ENCODE measurements at regions not wholly inside any gene's neighbourhood (a gene's known extent, or its start where the extent isn't known, plus 50 kb on each side); places are given as distances from the start of the nearest gene placed in this dataset.

DNA sequence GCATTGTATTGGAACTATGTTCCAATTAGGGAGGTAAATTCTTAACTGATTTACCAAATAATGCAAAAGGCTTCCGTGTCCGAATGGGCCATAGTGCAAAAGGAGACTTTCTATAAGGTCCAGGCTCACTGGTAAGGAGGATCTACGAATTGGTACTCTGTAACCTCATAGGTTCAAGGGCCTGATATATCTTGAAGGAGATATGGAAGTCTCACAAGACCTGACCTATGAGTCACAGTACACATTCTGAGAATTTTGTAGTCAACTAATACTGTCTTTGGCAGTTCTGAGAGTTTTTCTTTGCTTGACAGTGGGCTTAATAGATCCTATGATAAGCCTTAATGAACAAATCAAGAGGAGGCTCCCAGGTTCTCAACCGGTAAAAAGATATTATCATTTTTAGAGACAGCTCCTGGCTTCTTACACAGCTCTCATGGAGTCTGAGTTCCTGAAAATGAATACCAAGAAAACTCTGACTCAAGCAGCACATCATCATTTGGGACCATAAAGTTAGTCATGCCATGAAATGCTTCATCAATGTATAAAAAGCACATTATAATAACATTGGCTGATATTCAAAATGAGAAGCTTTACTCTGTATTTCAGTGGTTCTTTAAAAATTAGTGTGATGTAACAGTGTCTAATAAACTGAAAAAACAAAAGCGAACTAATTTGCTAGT lies 1275.2 kb upstream of the CRIM1 start:
- TF ChIP-seq EP300 (IDR thresholded peaks at IDR 0.05): no peak
- TF ChIP-seq POLR2AphosphoS5 (IDR thresholded peaks at IDR 0.05): no peak
- TF ChIP-seq, protein P1, sequence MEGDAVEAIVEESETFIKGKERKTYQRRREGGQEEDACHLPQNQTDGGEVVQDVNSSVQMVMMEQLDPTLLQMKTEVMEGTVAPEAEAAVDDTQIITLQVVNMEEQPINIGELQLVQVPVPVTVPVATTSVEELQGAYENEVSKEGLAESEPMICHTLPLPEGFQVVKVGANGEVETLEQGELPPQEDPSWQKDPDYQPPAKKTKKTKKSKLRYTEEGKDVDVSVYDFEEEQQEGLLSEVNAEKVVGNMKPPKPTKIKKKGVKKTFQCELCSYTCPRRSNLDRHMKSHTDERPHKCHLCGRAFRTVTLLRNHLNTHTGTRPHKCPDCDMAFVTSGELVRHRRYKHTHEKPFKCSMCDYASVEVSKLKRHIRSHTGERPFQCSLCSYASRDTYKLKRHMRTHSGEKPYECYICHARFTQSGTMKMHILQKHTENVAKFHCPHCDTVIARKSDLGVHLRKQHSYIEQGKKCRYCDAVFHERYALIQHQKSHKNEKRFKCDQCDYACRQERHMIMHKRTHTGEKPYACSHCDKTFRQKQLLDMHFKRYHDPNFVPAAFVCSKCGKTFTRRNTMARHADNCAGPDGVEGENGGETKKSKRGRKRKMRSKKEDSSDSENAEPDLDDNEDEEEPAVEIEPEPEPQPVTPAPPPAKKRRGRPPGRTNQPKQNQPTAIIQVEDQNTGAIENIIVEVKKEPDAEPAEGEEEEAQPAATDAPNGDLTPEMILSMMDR (IDR thresholded peaks at IDR 0.05): no peak
- TF ChIP-seq POLR2A (IDR thresholded peaks at IDR 0.05): no peak

DNA sequence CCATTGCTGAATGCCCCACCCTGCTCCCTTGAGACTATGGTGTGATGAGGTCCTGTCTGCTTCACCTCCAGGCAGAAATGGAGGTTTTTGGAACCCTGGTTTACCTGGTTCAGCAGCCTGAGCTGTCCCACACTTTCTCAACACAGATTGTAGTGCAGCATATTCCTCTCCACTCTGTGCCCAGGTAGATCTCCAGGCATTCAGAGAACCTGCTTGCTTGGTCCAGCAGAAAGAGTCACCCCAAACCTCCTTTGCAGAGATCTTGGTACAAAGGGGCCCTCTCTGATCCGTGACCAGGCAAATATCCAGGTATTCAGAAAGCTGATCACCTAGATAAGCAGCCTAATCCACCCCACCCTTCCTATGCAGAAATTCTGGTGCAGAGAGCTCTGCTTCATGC lies 1288.2 kb upstream of the CRIM1 start:
- Histone ChIP-seq H3K36me3 (no peaks in the 10 kb centered on the region), H3K4me3 (no peak overlapping the region), H3K4me1 (no peaks in the 10 kb centered on the region), H3K27me3 (no peaks in the 10 kb centered on the region), H3K27ac (no peak overlapping the region), H3K9me3 (peaks cover 0 to 34% (median 0%) of the 10 kb centered on the region in 3 donors)
- TF ChIP-seq EP300 (IDR thresholded peaks at IDR 0.05) (no peak), POLR2A (IDR thresholded peaks at IDR 0.05) (no peak), POLR2AphosphoS5 (IDR thresholded peaks at IDR 0.05) (no peak)
- TF ChIP-seq, protein P1 (IDR thresholded peaks at IDR 0.05): no peak
- 33% methylated on average over 1 of the region's 1 CpG; no CpG with 5 or more reads in 1 of the 2 donors for WGBS, 2 donors (ENCODE audit: low coverage in 1 of 2)
- no peak for ATAC-seq

More for the DNA sequence above, 1275.2 kb upstream of the CRIM1 start:
- Histone ChIP-seq H3K4me3 (no peak overlapping the region), H3K27ac (no peak overlapping the region), H3K27me3 (no peaks in the 10 kb centered on the region), H3K36me3 (no peaks in the 10 kb centered on the region), H3K4me1 (no peaks in the 10 kb centered on the region), H3K9me3 (no peaks in the 10 kb centered on the region)
- no peak for ATAC-seq
- 88 to 93% methylated on average over 2 to 5 of the region's 5 CpGs for WGBS, 2 donors (ENCODE audit: low coverage in 1 of 2)

DNA sequence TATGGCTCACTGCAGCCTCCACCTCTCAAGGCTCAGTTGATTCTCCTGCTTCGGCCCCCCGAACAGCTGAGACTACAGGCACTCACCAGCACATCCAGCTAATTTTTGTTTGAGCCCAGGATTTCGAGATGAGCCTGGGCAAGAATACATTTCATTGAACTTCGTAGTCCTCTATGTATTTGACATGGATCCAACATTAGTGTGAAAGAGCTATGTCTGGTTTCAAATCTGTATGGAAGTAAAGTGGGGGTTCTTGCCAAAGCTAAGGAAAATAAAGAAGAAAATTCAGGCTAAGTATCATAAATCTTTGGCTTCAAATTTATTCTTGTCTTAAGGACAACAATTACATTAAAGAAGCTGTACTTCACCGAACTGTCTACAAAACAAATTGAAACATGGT lies 1291.7 kb upstream of the CRIM1 start:
- TF ChIP-seq POLR2AphosphoS5 (IDR thresholded peaks at IDR 0.05) (no peak), POLR2A (IDR thresholded peaks at IDR 0.05) (no peak), EP300 (IDR thresholded peaks at IDR 0.05) (no peak)
- TF ChIP-seq, protein P1 (IDR thresholded peaks at IDR 0.05): no peak
- WGBS, 2 donors (ENCODE audit: low coverage in 1 of 2): 83 to 87% methylated on average over 3 to 4 of the region's 5 CpGs
- no peaks in the 10 kb centered on the region for H3K36me3 ChIP-seq

DNA sequence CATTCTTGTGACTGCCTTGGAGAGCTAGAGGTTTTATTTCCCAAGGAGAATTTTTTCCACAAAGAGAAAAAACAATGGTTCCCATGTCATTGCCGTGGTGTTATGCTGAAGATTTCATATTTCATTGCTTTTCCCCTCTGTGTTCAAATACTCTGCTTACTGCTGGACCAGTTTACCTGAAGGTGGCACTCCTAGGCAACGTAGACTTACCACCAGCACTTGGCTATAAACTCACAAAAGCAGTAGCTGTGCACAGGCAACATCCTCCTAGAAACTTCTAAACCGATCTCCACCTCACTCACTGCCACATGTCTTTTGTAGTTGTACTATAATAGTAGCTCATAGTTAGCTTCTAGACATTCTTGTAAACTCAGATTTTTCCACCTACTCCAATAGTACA lies 1319.7 kb upstream of the CRIM1 start:
- H3K27ac ChIP-seq: no peak overlapping the region
- H3K4me1 ChIP-seq: no peaks in the 10 kb centered on the region
- no peaks in the 10 kb centered on the region for H3K9me3 ChIP-seq
- no peak for TF ChIP-seq EP300 (IDR thresholded peaks at IDR 0.05)
- TF ChIP-seq, protein P1 (IDR thresholded peaks at IDR 0.05): peak in 1 of 4 experiments; percentile 29
- no peaks in the 10 kb centered on the region for H3K36me3 ChIP-seq
- H3K27me3 ChIP-seq: no peaks in the 10 kb centered on the region
- no peak for ATAC-seq
- WGBS, 2 donors (ENCODE audit: low coverage in 1 of 2): 45 to 75% methylated on average over 3 of the region's 3 CpGs
- H3K4me3 ChIP-seq: no peak overlapping the region

More for the DNA sequence above, 1291.7 kb upstream of the CRIM1 start:
- peaks cover 0 to 16% (median 0%) of the 10 kb centered on the region in 3 donors for H3K9me3 ChIP-seq
- H3K27me3 ChIP-seq: no peaks in the 10 kb centered on the region
- no peak for ATAC-seq
- H3K27ac ChIP-seq: no peak overlapping the region
- no peak overlapping the region for H3K4me3 ChIP-seq
- no peaks in the 10 kb centered on the region for H3K4me1 ChIP-seq

DNA sequence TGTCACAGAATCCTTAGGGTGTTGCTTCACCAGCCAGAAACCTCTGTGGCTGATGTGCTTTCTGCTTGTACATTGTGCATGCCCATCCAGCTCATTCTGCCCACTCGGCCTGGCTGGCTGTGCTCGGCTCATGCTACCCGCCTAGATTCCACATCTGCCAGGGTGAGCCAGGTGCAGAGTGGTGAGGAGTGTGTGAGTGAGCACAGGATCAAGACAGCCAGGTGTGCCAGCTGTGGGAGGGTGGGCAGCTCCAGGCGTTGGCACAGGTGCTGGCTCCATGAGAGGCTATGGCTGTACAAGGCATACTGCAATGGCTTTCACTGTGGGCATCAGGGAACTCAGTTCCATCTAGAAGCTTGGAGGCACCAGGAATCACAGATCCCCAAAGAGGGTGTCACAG lies 1321.8 kb upstream of the CRIM1 start:
- Histone ChIP-seq H3K4me1 (no peaks in the 10 kb centered on the region), H3K27me3 (no peaks in the 10 kb centered on the region), H3K9me3 (no peaks in the 10 kb centered on the region), H3K4me3 (no peak overlapping the region), H3K27ac (no peak overlapping the region), H3K36me3 (no peaks in the 10 kb centered on the region)
- ATAC-seq: no peak
- TF ChIP-seq POLR2AphosphoS5 (IDR thresholded peaks at IDR 0.05): no peak
- TF ChIP-seq, protein P1 (IDR thresholded peaks at IDR 0.05): no peak
- TF ChIP-seq EP300 (IDR thresholded peaks at IDR 0.05): no peak
- no peak for TF ChIP-seq POLR2A (IDR thresholded peaks at IDR 0.05)
- 96 to 100% methylated on average over 2 to 3 of the region's 4 CpGs for WGBS, 2 donors (ENCODE audit: low coverage in 1 of 2)
